Stimulated activated CD4-positive, alpha-beta T cell treated with anti-CD3 and anti-CD28 coated beads, Interleukin-4, amount 100 ng/mL, for 24 hours (primary cell): ENCODE measurements at regions not wholly inside any gene's neighbourhood (a gene's known extent, or its start where the extent isn't known, plus 50 kb on each side); places are given as distances from the start of the nearest gene placed in this dataset.

Experiments used
- DNase-seq: peaks from one replicate; pipeline ENCODE4 v3.0.0-alpha.2; 2020

DNA sequence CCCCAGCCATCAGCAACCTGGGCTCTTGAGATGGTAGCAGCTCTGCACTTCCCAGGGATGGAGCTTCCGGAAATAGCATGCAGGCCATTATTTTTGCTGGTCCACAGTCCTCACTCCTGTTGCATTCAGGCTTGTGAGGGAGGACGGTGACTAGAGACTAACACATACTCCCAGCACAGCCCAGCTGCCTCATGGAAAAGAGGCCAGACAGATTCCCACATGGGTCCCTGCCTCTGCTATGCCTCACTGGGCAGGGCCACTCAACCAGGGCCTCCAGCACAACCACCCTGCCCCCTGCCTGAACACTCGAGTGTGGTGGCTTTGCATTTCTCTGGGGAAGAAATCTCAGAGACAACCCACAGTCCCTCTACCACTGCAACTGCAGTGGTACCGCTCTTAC lies 1195.1 kb downstream of the PCDH18 start:
- no peak for DNase-seq

DNA sequence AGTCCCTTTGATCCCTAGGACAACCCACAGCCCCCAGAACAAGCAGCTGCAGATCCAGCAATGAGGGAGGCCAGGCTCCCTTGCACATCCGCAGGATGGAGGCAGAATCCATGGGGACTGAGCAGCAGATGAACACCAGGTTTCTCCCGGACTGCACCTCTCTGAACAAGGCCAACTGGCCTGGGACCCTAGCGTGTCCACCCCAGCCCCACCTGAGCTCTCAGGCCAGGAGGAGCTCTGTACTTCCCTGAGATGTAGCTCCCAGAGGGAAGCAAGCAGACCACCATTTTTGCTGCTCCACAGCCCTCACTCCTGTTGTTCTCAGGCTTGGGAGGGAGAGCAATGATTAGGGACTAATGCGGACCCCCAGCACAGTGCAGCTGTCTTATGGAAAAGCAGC lies 1195.8 kb downstream of the PCDH18 start:
- no peak for DNase-seq

DNA sequence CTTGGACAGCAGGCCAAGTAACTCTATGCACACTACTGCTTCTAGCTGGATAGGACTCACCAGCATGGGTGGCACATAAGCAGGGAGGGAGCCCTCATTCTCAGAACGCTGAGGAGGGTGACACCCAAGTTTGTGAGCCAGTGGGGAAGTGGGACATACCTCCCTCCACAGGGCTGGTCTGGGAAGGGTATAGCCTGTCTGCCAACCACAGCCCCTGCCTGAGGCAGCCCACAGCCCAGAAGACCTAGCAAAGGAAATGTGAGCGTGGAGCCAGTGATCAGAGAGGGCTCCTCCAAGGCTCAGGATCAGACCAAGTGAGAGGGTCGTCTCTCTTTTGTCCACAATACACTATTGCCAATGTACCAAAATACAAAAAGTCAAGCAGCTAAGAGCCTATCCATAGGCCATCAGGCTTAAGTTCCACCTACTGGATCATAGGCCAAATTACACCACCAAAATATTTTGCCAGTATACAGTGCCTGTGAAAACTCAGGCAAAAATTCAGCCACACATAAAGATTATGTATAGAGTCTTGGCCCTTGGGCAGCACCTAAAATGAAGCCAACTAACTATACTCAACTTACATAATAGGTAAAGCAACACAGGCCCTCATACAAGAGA lies 1203.1 kb downstream of the PCDH18 start:
- no peak for DNase-seq

DNA sequence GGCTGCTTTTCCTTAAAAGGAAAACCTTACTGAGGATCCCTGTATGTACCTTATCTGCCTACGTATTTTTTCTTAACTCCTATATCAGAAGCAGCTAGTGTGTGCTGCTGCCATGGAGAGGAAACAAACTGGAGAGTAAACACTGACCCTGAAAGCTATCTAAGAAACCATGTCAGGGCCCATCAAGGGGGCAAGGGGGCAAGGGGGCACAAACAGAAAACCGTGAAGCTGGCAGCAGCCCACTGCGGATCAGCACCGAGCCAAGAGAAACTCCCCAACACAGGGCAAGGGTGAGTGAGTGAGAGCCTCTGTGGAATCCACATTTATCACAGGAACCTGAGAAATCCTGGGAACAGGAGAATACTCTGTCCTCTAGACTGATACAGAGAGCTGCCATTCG lies 1204.2 kb downstream of the PCDH18 start:
- no peak for DNase-seq

DNA sequence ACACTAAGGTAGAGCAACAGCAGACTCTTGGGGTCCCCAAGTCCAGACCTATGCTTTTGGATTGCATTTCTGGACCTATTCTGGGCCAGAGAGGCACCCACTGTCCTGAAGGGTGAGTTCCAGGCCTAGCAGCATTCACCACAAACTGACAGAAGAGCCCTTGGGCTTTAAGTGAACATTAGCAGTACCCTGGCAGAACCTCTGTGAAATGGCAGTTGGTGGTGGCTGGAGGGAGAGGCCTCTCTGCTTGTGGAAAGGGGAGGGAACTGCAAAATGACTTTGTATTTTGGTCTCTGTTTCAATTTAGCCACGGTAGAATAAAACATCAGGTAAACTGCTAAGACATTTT lies 1211.9 kb downstream of the PCDH18 start:
- no peak for DNase-seq

DNA sequence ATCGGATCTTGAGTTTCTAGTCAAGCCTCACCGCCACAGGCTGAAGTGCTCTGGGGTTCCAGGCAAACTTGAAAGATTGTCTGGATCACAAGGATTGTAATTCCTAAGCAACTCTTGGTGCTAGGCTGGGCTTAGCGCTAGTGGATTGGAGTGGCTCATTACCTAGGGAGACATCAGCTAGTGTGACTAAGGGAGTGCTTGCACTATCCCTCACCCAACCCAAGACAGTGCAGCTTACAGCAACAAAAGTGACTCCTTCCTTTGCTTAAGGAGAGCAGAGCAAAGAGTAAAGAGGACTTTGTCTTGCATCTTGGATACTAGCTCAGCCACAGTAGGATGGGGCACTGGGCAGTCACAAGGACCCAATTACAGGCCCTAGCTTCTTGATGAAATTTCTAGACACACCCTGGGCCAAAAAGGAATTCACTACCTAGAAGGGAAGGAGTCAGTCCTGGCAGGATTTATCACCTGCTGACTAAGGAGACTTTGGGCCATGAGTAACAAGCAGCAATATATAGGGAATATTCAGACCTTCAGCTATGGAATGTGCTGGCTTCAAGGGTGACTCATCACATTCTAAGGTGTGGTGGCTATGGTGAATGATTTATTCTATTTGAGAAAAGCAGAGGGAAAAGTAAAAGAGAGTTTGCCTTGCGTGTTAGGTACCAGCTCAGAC lies 1212.4 kb downstream of the PCDH18 start:
- DNase-seq = no peak

DNA sequence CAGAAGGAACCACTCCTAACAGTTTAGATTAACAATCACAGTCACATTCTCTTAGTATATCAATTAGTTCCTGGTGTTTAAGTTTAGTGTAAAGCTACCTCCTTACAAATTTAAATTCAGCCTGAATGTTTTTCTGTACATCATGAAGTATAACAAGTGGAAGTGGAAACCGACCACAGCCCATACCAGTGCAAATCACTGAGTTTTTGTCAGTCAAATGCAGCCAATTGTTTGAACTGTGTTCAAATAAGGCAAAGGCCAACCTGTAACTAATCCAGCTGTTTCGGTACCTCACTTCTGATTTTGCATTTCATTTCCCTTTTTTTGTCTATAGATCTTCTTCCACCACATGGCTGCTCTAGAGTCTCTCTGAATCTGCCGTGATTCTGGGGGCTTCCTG lies 1215.3 kb downstream of the PCDH18 start:
- no peak for DNase-seq

DNA sequence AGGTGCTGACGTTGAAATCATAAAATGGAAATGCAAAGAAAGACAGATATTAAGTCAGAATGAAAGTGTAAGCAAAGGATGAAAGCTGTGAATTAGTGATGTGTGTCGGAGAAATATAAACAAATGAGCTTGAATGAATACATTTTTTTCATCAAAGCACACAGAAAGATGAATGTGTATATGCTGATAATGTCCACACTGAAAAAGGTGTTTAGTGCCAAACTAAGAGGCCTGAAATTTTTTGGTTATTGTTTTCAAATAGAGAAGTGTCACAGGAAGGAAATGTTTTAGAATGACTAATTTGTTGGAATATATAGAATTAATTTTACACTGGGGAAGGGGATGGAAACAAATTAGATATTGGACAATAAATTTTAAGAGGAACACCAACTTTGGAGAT lies 1217.6 kb downstream of the PCDH18 start:
- DNase-seq = no peak

DNA sequence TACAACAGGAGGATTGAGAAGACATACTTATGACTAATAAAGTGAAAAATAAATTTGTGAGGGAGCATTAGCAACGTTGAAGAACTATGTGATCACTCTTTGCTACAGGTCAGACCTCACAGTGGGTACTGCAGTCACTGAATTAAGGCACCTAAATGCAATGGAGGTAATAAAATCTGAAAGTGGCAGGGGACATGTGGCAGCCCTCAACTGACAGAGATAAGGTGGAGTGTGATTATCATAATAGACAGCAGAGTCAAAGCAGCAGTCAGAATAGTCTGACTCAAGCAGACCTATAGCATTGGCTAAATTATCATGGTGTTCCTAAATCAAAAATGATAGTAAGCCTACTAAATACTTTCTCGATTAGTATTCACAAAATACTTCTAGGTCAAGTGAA lies 1220.5 kb downstream of the PCDH18 start:
- DNase-seq = no peak

DNA sequence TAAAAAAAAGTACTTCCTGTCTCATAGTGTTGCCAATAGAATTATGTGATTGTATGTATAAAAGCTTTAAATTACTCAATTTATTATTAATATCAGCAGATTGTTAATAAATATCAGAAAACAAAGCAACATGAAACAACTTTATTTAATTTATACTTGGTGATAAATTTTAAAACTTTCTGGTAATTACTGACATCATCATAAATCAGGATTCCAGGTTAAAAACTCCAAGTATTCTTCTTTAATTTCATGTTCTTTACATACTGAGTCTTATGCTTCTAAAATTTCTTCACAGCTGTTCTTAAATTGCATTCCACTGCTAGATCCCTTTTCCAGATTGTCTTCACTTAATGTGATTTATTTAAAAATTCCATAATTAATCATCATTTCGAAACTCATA lies 1224.5 kb downstream of the PCDH18 start:
- DNase-seq = no peak

DNA sequence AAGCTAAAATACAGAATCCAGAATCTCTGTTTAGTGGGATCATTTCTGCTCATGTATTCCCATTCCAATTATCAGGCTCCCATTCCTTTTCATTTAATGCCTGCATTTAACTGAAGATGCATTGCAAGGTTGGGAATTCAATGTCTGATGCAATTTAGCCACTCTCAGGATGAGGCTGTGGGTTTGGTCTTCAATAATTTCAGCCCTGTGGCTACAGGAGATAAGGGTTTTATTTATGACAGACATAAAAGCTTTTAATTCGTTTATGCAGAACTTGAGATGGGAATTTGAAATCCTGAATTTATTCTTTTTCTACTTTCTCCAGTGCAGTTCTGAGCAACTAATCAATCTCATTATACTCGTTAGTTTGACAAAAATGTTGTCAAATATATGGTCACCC lies 1225.9 kb downstream of the PCDH18 start:
- no peak for DNase-seq

DNA sequence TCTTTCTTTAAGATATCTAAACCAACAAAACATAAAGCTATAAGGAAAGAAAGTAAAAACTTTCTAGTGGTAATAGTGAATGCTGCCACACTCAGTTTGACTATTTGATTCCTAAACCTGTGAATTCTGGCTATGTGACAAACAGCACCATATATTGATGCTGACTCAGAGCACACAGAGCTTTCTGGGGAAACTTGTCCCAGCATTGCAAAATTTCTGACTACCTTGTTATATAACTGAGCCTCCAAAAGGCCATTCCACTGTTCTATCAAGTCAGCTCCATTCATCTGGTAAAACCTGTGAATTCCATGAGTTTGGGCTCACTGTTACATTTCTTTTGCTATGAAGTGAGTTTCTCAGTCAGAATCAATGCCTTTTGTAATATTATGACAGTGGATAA lies 1229.7 kb downstream of the PCDH18 start:
- DNase-seq = no peak

DNA sequence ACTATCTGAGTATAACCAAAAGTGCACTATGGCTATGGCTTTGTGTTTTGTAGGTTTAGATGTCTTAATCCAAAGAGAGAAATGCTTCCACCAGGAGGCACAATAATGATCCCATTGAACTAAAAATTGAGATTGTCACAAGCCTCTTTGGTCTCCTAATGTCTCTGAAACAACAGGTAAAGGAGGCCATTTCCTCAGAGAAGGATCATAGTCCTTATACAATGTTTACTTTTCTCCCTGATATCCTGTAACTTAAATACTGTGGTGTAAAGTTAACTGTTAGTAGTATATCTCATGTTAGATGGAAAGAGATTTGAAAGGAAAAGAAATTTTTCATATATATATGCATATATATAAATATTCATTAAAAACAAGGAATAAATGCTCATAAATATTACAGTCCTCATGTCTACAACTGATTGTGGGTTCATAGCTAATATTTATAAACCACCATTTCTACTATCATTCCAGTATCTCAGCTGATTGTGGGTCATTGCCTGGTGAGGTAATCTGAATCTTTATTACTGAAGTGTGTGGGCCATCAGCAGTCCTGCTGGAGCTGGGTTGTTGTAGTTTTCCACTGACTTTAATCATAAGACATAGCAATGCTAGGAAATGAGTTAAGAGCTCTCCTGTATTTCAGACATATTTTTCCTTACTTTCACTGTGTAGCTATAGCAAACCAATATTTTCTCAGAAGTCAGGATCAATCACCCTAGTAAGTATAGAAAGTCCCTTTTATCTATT lies 1230.4 kb downstream of the PCDH18 start:
- no peak for DNase-seq

DNA sequence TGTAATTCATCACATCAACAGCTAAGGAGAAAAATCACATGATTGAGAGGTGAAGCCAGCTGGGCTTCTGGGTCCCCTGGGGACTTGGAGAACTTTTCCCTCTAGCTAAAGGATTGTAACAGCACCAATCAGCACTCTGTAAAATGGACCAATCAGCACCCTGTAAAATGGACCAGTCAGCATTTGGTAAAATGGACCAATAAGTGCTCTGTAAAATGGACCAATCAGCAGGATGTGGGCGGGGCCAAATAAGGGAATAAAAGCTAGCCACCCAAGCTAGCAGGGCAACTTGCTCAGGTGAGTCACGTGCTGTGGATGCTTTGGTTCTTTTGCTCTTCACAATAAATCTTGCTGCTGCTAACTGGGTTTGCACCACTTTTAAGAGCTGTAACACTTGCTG lies 1248.3 kb downstream of the PCDH18 start:
- DNase-seq = no peak

DNA sequence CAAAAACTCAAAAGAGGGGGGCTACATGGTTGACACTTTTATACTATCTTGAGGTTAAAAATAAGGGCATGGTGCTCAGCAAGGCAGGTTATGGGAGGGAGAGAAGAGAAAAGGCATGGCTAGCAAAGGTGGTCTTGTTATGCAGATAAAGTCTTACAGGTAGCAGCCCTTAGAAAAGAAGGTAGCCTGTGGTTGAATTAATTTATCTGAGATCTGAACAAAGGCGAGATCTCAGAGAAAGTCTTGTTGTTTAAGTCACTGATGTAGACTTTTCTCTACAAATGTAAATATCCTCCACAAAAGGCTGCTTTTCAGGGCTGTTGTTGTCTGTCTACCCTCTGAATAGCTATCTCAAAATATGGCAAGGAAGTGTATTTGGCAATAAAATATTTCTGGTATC lies 1250.4 kb downstream of the PCDH18 start:
- no peak for DNase-seq

DNA sequence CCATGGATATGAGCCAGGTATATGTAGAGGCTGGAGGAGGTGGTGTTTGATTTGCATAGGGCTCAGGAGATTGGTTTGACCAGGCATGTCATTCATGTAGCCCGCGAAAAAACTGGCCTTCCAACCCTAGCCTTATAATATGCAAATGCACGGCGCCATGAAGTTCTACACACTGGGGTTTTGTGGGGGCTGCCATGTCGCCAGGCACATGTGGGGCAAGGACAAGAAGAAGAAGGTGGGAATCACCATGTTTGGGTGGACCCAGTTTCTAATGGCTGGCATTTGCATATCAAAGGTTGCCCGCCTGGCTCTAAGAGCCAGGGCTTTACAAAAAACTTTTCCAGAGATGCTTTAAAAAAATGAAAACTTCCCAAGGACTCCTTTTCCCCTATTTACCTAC lies 1251.0 kb downstream of the PCDH18 start:
- DNase-seq = no peak

DNA sequence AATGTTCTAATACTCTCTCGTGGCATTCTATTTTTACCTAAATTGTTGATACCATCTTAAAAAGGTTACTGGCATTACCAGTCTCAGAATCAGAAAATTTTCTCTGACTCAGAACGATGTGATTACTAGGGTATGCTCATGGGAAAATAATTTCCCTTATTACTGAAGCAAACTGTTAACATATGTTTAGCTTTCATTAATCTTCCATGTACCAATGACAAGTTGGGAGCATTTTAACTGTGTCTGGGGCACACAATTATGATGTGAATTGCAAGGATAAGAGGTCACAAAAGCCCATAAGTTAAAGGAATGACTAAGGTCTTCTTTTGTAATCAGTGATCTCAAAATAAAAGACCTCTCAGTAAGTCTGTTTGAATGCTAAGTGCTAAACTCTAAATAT lies 1254.6 kb downstream of the PCDH18 start:
- no peak for DNase-seq

DNA sequence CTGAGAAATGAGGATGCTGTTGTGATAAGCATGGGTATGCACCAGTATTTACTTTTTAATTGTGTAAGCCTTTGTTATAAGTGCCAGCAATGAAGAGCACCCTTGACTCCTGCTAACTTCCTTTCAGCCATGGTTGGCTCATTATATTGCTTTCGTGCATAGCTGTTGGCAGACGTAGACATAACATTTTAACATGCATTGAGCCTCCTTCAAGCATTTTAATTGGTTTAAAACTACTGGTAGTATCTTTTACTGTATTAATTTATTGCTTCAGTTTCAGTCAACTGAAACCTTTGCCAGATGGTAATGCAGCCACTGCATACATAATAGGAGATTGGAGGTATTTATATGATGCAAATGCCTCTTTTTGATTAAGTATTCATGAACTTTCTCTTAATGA lies 1285.4 kb downstream of the PCDH18 start:
- DNase-seq = no peak

DNA sequence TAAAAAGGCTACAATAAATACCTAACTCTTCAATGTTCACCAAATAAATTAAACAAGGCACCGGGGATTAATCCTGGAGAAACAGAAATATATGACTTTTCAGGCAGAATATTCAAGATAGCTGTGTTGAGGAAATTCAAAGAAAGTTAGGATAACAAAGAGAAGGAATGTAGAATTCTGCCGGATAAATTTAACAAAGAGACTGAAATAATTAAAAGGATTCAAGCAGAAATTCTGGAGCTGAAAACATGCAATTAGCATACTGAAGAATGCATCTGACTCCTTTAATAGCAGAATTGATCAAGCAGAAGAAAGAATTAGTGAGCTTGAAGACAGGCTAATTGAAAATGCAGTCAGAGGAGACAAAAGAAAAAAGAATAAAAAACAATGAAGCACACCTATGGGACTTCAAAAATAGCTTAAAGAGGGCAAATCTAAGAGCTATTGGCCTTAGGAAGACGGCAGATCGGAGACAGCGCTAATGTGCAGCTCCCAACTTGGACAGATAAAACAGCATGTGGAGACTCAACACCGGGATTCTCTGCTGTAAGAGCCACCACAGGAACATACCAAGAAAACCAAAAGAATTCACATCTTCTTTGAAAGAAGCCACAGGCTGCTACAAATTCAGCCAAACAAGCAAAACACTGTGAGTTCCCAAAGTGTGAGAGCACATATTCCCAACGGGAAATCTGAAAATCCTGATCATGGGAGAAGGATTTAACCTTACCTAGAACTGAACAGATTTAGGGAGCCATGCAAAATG lies 1290.9 kb downstream of the PCDH18 start:
- DNase-seq = no peak

DNA sequence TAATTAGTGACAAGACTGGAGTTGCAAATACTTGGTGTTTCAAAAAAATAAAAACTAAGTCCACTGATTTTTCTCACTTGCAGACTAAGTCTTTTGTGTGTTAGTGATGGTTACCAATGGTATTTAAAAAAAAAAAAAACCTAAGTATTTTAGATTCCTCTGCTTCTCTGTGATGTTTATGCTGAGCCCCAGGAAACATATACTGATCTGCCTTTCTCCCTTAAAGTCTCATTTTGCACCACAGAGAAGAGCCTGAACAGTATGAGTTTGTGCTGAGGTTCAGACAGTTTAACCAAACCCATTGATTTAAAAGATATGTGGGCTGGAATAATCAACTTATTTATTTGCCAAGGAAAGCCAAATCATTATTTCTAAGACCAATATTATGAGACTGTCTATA lies 1305.0 kb downstream of the PCDH18 start:
- no peak for DNase-seq

DNA sequence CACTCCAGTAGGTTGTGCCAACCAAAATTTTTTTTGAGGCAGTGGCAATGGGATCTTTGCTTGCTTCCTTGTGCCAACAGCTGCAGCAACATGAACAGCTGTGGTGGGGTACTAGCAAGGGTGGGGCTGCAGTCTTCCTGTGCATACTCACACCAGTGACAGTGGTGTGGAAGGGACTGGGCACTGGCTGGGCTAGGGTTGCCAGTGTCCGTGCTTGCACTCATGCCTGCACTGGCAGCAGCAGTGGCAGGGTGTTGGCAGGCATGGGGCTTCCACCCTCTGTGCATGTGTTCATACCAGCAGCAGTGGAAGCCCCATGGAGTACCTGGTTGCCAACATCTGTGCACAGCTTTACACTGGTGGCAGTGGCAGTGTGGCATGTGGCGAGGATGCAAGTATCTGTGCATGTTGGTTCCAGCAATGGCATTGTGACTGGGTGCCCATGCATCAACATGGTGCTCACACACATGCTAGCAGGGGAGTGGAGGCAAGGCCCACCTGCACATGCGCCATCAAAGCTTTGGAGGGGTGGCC lies 1312.6 kb downstream of the PCDH18 start:
- DNase-seq = no peak

DNA sequence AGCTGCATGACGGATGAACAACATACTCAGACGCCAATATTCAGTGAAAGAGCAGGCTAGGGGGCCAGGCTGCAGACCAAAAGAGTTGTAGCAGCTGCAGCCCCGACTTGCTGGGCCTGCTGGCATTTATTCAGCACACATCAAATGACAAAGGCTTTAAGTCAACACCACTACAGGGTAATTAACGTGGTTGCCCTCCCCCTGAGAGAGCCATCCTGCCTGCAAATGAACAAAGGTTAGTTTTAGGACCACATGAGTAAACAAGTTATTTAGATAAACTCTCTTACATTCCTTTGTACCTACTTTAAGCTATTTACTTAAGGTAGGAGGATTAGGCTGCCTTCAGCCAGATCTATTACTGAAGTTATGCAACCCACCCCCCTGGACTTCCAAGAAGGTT lies 1329.1 kb downstream of the PCDH18 start:
- no peak for DNase-seq

DNA sequence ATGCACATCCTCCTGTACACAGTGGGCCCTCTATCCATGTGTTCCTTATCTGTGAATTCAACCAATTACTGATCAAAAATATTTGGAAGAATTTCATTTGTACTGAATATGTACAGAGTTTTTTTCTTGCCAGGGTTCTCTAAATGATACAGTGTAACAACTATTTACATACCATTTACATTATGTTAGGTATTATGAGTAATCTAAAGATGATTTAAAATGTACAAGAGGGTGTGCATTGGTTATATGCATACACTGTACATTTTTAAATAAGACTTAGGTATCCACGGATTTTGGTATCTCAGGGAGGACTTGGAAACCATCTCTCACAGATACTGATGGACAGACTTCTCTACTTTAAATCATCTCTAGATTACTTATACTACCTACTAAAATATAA lies 1333.9 kb downstream of the PCDH18 start:
- DNase-seq = no peak

DNA sequence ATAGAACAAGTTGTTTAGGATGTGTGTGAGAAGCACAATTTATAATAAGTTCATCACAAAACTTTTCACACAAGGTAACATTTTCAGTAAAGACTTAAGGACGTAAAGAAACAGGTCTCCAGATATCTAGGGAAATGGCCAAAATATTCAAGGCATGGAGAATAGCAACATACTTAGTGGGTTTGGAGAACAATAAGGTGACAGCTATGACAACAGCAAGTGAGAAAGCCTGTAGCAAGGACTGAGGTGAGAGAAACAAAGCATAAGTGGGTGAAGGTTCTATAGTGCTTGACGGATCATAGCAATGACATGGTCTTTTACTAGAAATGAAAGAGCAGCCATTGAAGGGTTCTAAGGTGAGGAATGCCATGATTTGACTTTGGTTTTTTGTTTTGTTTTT lies 1337.3 kb downstream of the PCDH18 start:
- no peak for DNase-seq
